Fibroblast of mammary gland (primary cell): ENCODE measurements at regions not wholly inside any gene's neighbourhood (a gene's known extent, or its start where the extent isn't known, plus 50 kb on each side); places are given as distances from the start of the nearest gene placed in this dataset.

Experiments used
- DNase-seq: peaks from one replicate; pipeline ENCODE4 v3.0.0-alpha.2; 2010; ENCODE audit warnings: low read depth
- H3K4me3 ChIP-seq: 2 replicates; pipeline ENCODE4 v1.5.1; 2011; ENCODE audit warnings: low read depth, mild to moderate bottlenecking, low read length, moderate library complexity; ENCODE audit not compliant: control insufficient read depth
- TF ChIP-seq, protein P1 (sequence below): conservative IDR thresholded peaks from 2 replicates; pipeline ENCODE4 v1.5.1; 2011; ENCODE audit warnings: low read depth, low read length, inconsistent platforms; ENCODE audit not compliant: control insufficient read depth, insufficient read depth

DNA sequence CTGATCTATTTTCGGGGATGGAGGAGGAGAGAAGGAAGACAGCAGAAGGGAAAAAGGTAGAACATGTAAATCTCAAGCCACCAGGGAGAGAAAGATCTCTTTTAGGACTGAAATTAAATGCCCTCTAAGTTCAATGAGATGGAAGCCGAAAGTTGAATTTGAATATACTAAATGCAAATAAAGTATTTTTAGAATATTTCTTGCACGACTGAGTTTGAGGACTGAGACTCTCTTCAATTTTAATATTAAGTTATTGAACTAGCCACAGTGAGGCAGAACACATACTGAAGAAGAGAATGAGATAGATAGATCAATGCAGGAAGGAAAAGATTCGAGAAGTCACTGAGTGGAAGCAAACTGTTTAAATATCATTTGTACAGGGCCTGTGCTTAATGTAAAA, 399.9 kb upstream of the CBLB start:
- DNase-seq = no peak
- TF ChIP-seq, protein P1, sequence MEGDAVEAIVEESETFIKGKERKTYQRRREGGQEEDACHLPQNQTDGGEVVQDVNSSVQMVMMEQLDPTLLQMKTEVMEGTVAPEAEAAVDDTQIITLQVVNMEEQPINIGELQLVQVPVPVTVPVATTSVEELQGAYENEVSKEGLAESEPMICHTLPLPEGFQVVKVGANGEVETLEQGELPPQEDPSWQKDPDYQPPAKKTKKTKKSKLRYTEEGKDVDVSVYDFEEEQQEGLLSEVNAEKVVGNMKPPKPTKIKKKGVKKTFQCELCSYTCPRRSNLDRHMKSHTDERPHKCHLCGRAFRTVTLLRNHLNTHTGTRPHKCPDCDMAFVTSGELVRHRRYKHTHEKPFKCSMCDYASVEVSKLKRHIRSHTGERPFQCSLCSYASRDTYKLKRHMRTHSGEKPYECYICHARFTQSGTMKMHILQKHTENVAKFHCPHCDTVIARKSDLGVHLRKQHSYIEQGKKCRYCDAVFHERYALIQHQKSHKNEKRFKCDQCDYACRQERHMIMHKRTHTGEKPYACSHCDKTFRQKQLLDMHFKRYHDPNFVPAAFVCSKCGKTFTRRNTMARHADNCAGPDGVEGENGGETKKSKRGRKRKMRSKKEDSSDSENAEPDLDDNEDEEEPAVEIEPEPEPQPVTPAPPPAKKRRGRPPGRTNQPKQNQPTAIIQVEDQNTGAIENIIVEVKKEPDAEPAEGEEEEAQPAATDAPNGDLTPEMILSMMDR = no peak

GRCh38 chr3:106272302-106272701, 403.5 kb upstream of the CBLB start:
- TF ChIP-seq, protein P1 = no peak
- no peak overlapping the region for H3K4me3 ChIP-seq
- no peak for DNase-seq

More for the DNA sequence above, 399.9 kb upstream of the CBLB start:
- H3K4me3 ChIP-seq = no peak overlapping the region

GRCh38 chr3:106275592-106275991, 406.8 kb upstream of the CBLB start:
- TF ChIP-seq, protein P1 = no peak
- H3K4me3 ChIP-seq = no peak overlapping the region
- DNase-seq = no peak

- H3K4me3 ChIP-seq = no peak overlapping the region
- TF ChIP-seq, protein P1 = no peak
- no peak for DNase-seq
Measured at GRCh38 chr3:106276151-106276550, 407.3 kb upstream of the CBLB start.

DNA sequence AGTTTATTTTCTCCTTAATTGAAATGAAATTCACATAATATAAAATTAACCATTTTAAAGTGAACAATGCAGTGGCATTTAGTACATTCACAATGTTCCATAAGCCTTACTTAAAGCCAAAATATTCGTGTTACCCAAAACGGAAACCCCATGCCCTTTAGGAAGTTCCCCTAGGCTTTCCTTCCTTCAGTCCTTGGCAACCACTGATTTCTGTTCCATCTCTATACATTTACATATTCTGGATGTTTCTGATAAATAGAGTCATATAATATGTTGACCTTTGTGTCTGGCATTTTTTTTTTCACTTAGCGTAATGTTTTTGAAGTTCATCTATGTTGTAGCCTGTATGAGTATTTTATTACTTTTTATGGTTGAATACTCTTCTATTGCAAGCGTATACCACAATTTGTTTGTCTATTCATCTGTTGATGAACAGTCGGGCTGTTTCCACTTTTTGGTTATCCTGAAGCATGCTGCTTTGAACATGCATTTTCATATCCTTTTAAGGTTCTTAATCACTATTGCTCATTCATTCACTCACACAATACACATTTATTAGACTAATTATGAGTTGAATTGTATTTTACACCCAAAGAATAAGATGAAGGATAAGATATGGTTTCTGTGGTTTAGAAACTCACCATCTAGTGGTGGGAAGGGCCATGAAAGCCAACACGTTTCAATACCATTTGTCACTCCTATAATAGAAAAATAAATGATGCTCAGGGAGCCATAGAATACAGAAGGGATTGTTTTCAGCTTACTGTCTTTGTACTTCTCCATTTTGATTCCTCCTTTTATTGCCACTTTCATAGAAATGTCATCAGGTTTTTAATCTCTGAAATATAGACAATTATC, 408.2 kb upstream of the CBLB start:
- no peak overlapping the region for H3K4me3 ChIP-seq
- TF ChIP-seq, protein P1 = peak; percentile 1
- no peak for DNase-seq

GRCh38 chr3:106277731-106278130, 408.9 kb upstream of the CBLB start:
- TF ChIP-seq, protein P1 = no peak

More at GRCh38 chr3:106277731-106278130, 408.9 kb upstream of the CBLB start:
- no peak overlapping the region for H3K4me3 ChIP-seq
- DNase-seq = no peak
